ENCODE measurements at regions not wholly inside any gene's neighbourhood (a gene's known extent, or its start where the extent isn't known, plus 50 kb on each side); places are given as distances from the start of the nearest gene placed in this dataset.

DNA sequence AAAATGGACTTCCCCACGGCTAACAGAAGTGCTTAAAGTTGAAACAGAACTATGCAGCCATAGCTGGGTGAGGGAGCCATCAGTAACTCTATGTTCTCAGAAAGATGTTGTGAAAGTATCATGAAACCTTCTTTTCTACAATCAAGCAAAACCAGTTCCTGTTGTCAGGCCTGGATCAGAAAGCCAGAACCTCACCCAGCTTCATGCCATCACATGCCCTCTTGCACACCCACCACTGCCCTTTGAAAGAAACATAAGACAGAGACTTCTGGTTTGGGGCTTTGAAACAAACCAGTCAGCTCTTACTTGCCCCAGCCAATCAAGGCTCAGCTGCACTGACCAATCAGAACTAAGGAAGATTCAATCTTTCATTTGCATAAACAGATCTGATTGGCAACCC lies 230.8 kb upstream of the FERD3L start:
- TF ChIP-seq, protein P1, sequence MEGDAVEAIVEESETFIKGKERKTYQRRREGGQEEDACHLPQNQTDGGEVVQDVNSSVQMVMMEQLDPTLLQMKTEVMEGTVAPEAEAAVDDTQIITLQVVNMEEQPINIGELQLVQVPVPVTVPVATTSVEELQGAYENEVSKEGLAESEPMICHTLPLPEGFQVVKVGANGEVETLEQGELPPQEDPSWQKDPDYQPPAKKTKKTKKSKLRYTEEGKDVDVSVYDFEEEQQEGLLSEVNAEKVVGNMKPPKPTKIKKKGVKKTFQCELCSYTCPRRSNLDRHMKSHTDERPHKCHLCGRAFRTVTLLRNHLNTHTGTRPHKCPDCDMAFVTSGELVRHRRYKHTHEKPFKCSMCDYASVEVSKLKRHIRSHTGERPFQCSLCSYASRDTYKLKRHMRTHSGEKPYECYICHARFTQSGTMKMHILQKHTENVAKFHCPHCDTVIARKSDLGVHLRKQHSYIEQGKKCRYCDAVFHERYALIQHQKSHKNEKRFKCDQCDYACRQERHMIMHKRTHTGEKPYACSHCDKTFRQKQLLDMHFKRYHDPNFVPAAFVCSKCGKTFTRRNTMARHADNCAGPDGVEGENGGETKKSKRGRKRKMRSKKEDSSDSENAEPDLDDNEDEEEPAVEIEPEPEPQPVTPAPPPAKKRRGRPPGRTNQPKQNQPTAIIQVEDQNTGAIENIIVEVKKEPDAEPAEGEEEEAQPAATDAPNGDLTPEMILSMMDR (IDR thresholded peaks at IDR 0.05), result no peak
- TF ChIP-seq POLR2A (IDR thresholded peaks at IDR 0.05), result no peak

Measured in breast epithelium (tissue), 3 donors.